Liver (tissue), 8 donors: ENCODE measurements at regions not wholly inside any gene's neighbourhood (a gene's known extent, or its start where the extent isn't known, plus 50 kb on each side); places are given as distances from the start of the nearest gene placed in this dataset.

Source experiments
- DNase-seq: peaks from one replicate; pipeline ENCODE4 v3.0.0-alpha.2; 2017; ENCODE audit warnings: low spot score
- H3K27ac ChIP-seq, 2 donors: one replicate each; pipeline ENCODE4 v1.7.0; 2013; ENCODE audit warnings: inconsistent platforms in 2 of 2, low read length in 2 of 2, control low read depth in 1 of 2, low read depth in 1 of 2, mild to moderate bottlenecking in 1 of 2
- H3K27me3 ChIP-seq, 4 donors: one replicate each; pipeline versions ENCODE4 v1.6.1 to v1.7.0; 2013; ENCODE audit warnings: low read length in 3 of 4, inconsistent platforms in 1 of 4, mild to moderate bottlenecking in 1 of 4, moderate library complexity in 1 of 4; ENCODE audit not compliant: control insufficient read depth in 4 of 4, insufficient read depth in 4 of 4
- H3K36me3 ChIP-seq, 4 donors: one replicate each; pipeline versions ENCODE4 v1.6.1 to v1.7.0; 2013; ENCODE audit warnings: low read length in 3 of 4, mild to moderate bottlenecking in 3 of 4, low read depth in 1 of 4, moderate library complexity in 1 of 4; ENCODE audit not compliant: control insufficient read depth in 4 of 4, insufficient read depth in 3 of 4
- H3K4me1 ChIP-seq, 4 donors: one replicate each; pipeline versions ENCODE4 v1.6.1 to v1.7.0; 2013; ENCODE audit warnings: low read length in 3 of 4, mild to moderate bottlenecking in 3 of 4, moderate library complexity in 1 of 4; ENCODE audit not compliant: control insufficient read depth in 4 of 4, insufficient read depth in 4 of 4
- H3K4me3 ChIP-seq, 3 donors: one replicate each; pipeline versions ENCODE4 v1.6.1 to v1.7.0; 2013; ENCODE audit warnings: low read length in 3 of 3, control low read depth in 1 of 3, low read depth in 1 of 3, mild to moderate bottlenecking in 1 of 3
- H3K9ac ChIP-seq, 2 donors: one replicate each; pipeline ENCODE4 v1.7.0; 2013; ENCODE audit warnings: low read length in 2 of 2, mild to moderate bottlenecking in 2 of 2, moderate library complexity in 2 of 2, control low read depth in 1 of 2, low read depth in 1 of 2
- H3K9me3 ChIP-seq, 4 donors: one replicate each; pipeline versions ENCODE4 v1.6.1 to v1.7.0; 2013; ENCODE audit warnings: low read length in 3 of 4; ENCODE audit not compliant: control insufficient read depth in 4 of 4
- CTCF ChIP-seq: fragments of 150-350 bp; IDR thresholded peaks from 2 replicates; pipeline ENCODE4 v1.5.1; 2017; ENCODE audit warnings: improper control_type of control experiment, low read depth, low read length; ENCODE audit not compliant: missing input control
- EGR1 ChIP-seq, 2 donors: IDR thresholded peaks; 2 replicates each; pipeline ENCODE4 v1.6.1; 2016 to 2018; ENCODE audit warnings: antibody characterized with exemption in 2 of 2, low read depth in 2 of 2
- FOXA1 ChIP-seq: IDR thresholded peaks from 2 replicates; pipeline ENCODE4 v1.6.1; 2016; ENCODE audit warnings: antibody characterized with exemption
- FOXA2 ChIP-seq: IDR thresholded peaks from 2 replicates; pipeline ENCODE4 v1.6.1; 2016; ENCODE audit warnings: antibody characterized with exemption
- GABPA ChIP-seq, 2 donors: IDR thresholded peaks in 1 of 2; conservative IDR thresholded peaks in 1 of 2; 2 replicates each; pipeline ENCODE4 v1.6.1; 2016; ENCODE audit warnings: antibody characterized with exemption in 2 of 2, mild to moderate bottlenecking in 1 of 2, moderate library complexity in 1 of 2
- HNF4A ChIP-seq, 2 donors: conservative IDR thresholded peaks; 2 replicates each; pipeline ENCODE4 v1.6.1; 2016; ENCODE audit warnings: antibody characterized with exemption in 2 of 2, mild to moderate bottlenecking in 2 of 2
- HNF4G ChIP-seq: IDR thresholded peaks from 2 replicates; pipeline ENCODE4 v1.6.1; 2016; ENCODE audit warnings: antibody characterized with exemption
- JUND ChIP-seq, 2 donors: IDR thresholded peaks; 2 replicates each; pipeline ENCODE4 v1.6.1; 2016; ENCODE audit warnings: antibody characterized with exemption in 2 of 2
- NR2F2 ChIP-seq: IDR thresholded peaks from 2 replicates; pipeline ENCODE4 v1.6.1; 2016; ENCODE audit warnings: antibody characterized with exemption
- RAD21 ChIP-seq, 2 donors: IDR thresholded peaks; 2 replicates each; pipeline ENCODE4 v1.6.1; 2016; ENCODE audit warnings: antibody characterized with exemption in 2 of 2, mild to moderate bottlenecking in 2 of 2
- RXRA ChIP-seq, 2 donors: IDR thresholded peaks; 2 replicates each; pipeline ENCODE4 v1.6.1; 2017 to 2018; ENCODE audit warnings: antibody characterized with exemption in 2 of 2, mild to moderate bottlenecking in 1 of 2
- TAF1 ChIP-seq: conservative IDR thresholded peaks from 2 replicates; pipeline ENCODE4 v1.6.1; 2016; ENCODE audit warnings: antibody characterized with exemption, mild to moderate bottlenecking
- YY1 ChIP-seq: IDR thresholded peaks from 2 replicates; pipeline ENCODE4 v1.6.1; 2016; ENCODE audit warnings: antibody characterized with exemption, mild to moderate bottlenecking
- ZBTB33 ChIP-seq: IDR thresholded peaks from 2 replicates; pipeline ENCODE4 v1.6.1; 2016; ENCODE audit warnings: antibody characterized with exemption
- WGBS: extraction: QIAGEN DNeasy Blood & Tissue Kit; methylation state at CpG from one replicate; pipeline ENCODE4 v1.1.7; 2013; 5-methylcytosine and 5-hydroxymethylcytosine counted together
- TF ChIP-seq, protein P1 (sequence below): IDR thresholded peaks from 2 replicates; pipeline ENCODE4 v1.6.1; 2016; ENCODE audit warnings: antibody characterized with exemption
- donor health status: healthy.
- donor health status: healthy.
- donor health status: healthy.
- donor health status: healthy.
- donor health status: healthy.

DNA sequence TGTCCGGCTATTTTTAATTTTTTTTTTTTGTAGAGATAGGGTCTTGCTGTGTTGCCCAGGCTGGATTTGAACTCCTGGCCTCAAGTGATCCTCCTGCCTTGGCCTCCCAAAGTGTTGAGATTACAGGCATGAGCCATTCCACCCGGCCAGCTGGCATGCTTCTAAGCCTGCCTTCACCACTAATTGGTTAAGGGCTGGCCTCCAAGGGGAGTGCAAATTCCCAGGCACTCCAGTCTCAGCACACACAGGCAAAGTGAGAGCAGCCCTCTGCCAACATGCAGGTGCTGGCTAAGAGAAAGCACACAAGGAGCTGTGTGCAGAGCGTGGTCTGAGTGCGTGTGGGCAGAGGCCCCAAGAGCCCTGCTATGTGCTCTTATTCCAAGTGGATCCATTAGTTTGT is 149.8 kb upstream of the HS3ST2 start:
- WGBS: 78% methylated on average over 4 of the region's 4 CpGs
- Histone ChIP-seq H3K36me3 (no peaks in the 10 kb centered on the region), H3K4me3 (no peak overlapping the region), H3K27me3 (peaks cover 0 to 11% (median 2%) of the 10 kb centered on the region in 4 donors), H3K27ac (no peak overlapping the region), H3K9ac (no peak overlapping the region), H3K4me1 (no peaks in the 10 kb centered on the region), H3K9me3 (no peaks in the 10 kb centered on the region)
- TF ChIP-seq JUND (IDR thresholded peaks at IDR 0.05): no peak
- no peak for TF ChIP-seq CTCF
- no peak for TF ChIP-seq FOXA2
- TF ChIP-seq, protein P1, sequence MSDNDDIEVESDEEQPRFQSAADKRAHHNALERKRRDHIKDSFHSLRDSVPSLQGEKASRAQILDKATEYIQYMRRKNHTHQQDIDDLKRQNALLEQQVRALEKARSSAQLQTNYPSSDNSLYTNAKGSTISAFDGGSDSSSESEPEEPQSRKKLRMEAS: no peak
- TF ChIP-seq HNF4G: no peak
- no peak for TF ChIP-seq RAD21 (IDR thresholded peaks at IDR 0.05)
- no peak for TF ChIP-seq YY1
- no peak for TF ChIP-seq RXRA (IDR thresholded peaks at IDR 0.05)
- no peak for TF ChIP-seq HNF4A (conservative IDR thresholded peaks at IDR 0.05)
- DNase-seq: no peak

DNA sequence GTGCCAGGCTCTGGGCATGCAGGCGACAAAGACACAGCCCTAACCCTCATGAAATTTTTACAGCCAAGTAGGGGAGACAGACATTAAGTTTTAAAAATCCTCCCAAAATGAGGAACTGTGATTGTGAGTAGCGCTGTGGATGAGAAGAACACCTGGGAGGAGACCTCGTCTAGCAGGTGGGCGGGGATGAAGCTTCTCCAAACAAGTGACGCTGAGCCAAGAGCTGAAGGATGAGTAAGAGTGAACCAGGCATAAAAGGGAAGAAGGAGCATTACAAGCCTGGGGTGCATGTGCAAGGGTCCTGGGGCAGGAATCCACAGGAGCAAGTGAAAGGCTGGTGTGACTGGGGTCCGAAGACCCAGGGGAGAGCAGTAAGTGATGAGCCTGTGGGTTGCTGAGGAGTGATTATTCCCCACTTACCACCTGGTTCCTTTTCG is 149.4 kb upstream of the HS3ST2 start:
- no peaks in the 10 kb centered on the region for H3K4me1 ChIP-seq
- no peaks in the 10 kb centered on the region for H3K9me3 ChIP-seq
- no peak overlapping the region for H3K27ac ChIP-seq
- no peak overlapping the region for H3K4me3 ChIP-seq
- whole genome bisulfite sequencing: 71% methylated on average over 7 of the region's 7 CpGs
- no peaks in the 10 kb centered on the region for H3K36me3 ChIP-seq
- H3K27me3 ChIP-seq: peaks cover 0 to 9% (median 2%) of the 10 kb centered on the region in 4 donors
- H3K9ac ChIP-seq: no peak overlapping the region
- no peak for TF ChIP-seq CTCF
- TF ChIP-seq HNF4G: no peak
- no peak for TF ChIP-seq GABPA (IDR thresholded peaks at IDR 0.05 in 1 of 2, conservative IDR thresholded peaks at IDR 0.05 in 1 of 2)
- TF ChIP-seq JUND (IDR thresholded peaks at IDR 0.05): no peak
- no peak for TF ChIP-seq FOXA1
- no peak for TF ChIP-seq RAD21 (IDR thresholded peaks at IDR 0.05)
- TF ChIP-seq NR2F2: no peak
- TF ChIP-seq TAF1: no peak
- TF ChIP-seq, protein P1: no peak
- no peak for TF ChIP-seq ZBTB33
- TF ChIP-seq RXRA (IDR thresholded peaks at IDR 0.05): no peak
- TF ChIP-seq FOXA2: no peak
- no peak for TF ChIP-seq EGR1 (IDR thresholded peaks at IDR 0.05; ENCODE audit: low read depth in 2 of 2)
- no peak for TF ChIP-seq HNF4A (conservative IDR thresholded peaks at IDR 0.05)
- no peak for DNase-seq
